Mesenchymal stem cell (in vitro differentiated cells and primary cell): ENCODE measurements at regions not wholly inside any gene's neighbourhood (a gene's known extent, or its start where the extent isn't known, plus 50 kb on each side); places are given as distances from the start of the nearest gene placed in this dataset.

Source experiments
- DNase-seq: peaks from one replicate; pipeline ENCODE4 v3.0.0-alpha.2; 2013
- H2AFZ ChIP-seq: one replicate; pipeline ENCODE4 v1.6.1; 2013; ENCODE audit warnings: low read depth, mild to moderate bottlenecking, control low read depth, inconsistent platforms, low read length, moderate library complexity
- H2AK5ac ChIP-seq: 2 replicates; pipeline ENCODE4 v1.6.1; 2013; ENCODE audit warnings: low read length, moderate library complexity, mild to moderate bottlenecking, inconsistent platforms; ENCODE audit not compliant: severe bottlenecking
- H2BK120ac ChIP-seq: one replicate; pipeline ENCODE4 v1.6.1; 2013; ENCODE audit warnings: low read depth, mild to moderate bottlenecking, inconsistent platforms, low read length, moderate library complexity
- H2BK12ac ChIP-seq, 2 experiments: one replicate each; pipeline ENCODE4 v1.6.1; 2013; ENCODE audit warnings: inconsistent platforms in 2 of 2, low read length in 2 of 2, mild to moderate bottlenecking in 2 of 2, moderate library complexity in 2 of 2, control low read depth in 1 of 2
- H2BK15ac ChIP-seq: one replicate; pipeline ENCODE4 v1.6.1; 2013; ENCODE audit warnings: mild to moderate bottlenecking, low read depth, inconsistent platforms; ENCODE audit not compliant: poor library complexity, severe bottlenecking
- H2BK5ac ChIP-seq: 2 replicates; pipeline ENCODE4 v1.6.1; 2013; ENCODE audit warnings: low read depth, mild to moderate bottlenecking, low read length, control low read depth, inconsistent platforms; ENCODE audit not compliant: poor library complexity, severe bottlenecking
- H3K14ac ChIP-seq, 2 experiments: one replicate each; pipeline ENCODE4 v1.6.1; 2013; ENCODE audit warnings: inconsistent platforms in 2 of 2, low read length in 2 of 2, control low read depth in 1 of 2, mild to moderate bottlenecking in 1 of 2, moderate library complexity in 1 of 2
- H3K18ac ChIP-seq, 2 experiments: one replicate each; pipeline ENCODE4 v1.6.1; 2013; ENCODE audit warnings: inconsistent platforms in 2 of 2, low read length in 2 of 2, control low read depth in 1 of 2, low read depth in 1 of 2, mild to moderate bottlenecking in 1 of 2
- H3K23ac ChIP-seq, 2 experiments: one replicate each; pipeline ENCODE4 v1.6.1; 2013; ENCODE audit warnings: inconsistent platforms in 2 of 2, low read length in 2 of 2, mild to moderate bottlenecking in 2 of 2, moderate library complexity in 2 of 2, control low read depth in 1 of 2
- H3K27ac ChIP-seq: 2 replicates; pipeline ENCODE4 v1.5.1; 2013; ENCODE audit warnings: mild to moderate bottlenecking, moderate library complexity, low read length, control low read depth, inconsistent platforms; ENCODE audit not compliant: poor library complexity, severe bottlenecking
- H3K27me3 ChIP-seq, 2 experiments: 2 replicates each; pipeline versions ENCODE4 v1.6.1 to v1.7.0; 2013; ENCODE audit warnings: low read length in 2 of 2, mild to moderate bottlenecking in 2 of 2, moderate library complexity in 2 of 2, control low read depth in 1 of 2, inconsistent platforms in 1 of 2; ENCODE audit not compliant: control insufficient read depth in 1 of 2, insufficient read depth in 1 of 2
- H3K36me3 ChIP-seq, 2 experiments: 2 replicates each; pipeline versions ENCODE4 v1.6.1 to v1.7.0; 2013; ENCODE audit warnings: low read length in 2 of 2, control low read depth in 1 of 2, inconsistent platforms in 1 of 2, low read depth in 1 of 2, mild to moderate bottlenecking in 1 of 2; ENCODE audit not compliant: insufficient read depth in 2 of 2, control insufficient read depth in 1 of 2
- H3K4ac ChIP-seq, 2 experiments: one replicate each; pipeline ENCODE4 v1.6.1; 2013; ENCODE audit warnings: inconsistent platforms in 2 of 2, low read length in 2 of 2, mild to moderate bottlenecking in 2 of 2, moderate library complexity in 2 of 2, control low read depth in 1 of 2, low read depth in 1 of 2
- H3K4me1 ChIP-seq: 2 replicates; pipeline ENCODE4 v1.6.1; 2013; ENCODE audit warnings: low read depth, low read length, control low read depth; ENCODE audit not compliant: control insufficient read depth, insufficient read depth
- H3K4me2 ChIP-seq: 2 replicates; pipeline ENCODE4 v1.6.1; 2013; ENCODE audit warnings: low read length, mild to moderate bottlenecking, inconsistent platforms; ENCODE audit not compliant: poor library complexity, severe bottlenecking
- H3K4me3 ChIP-seq, 2 experiments: 2 replicates each; pipeline versions ENCODE4 v1.5.1 to v1.7.0; 2013; ENCODE audit warnings: low read length in 2 of 2, mild to moderate bottlenecking in 2 of 2, control low read depth in 1 of 2, low read depth in 1 of 2; ENCODE audit not compliant: insufficient read depth in 1 of 2
- H3K79me1 ChIP-seq: replicated peaks from 2 replicates; pipeline ENCODE4 v1.6.1; 2013; ENCODE audit warnings: mild to moderate bottlenecking, control low read depth, low read length, inconsistent platforms; ENCODE audit not compliant: poor library complexity, severe bottlenecking
- H3K9ac ChIP-seq: 2 replicates; pipeline ENCODE4 v1.7.0; 2013; ENCODE audit warnings: mild to moderate bottlenecking, low read length, moderate library complexity
- H3K9me3 ChIP-seq: 2 replicates; pipeline ENCODE4 v1.7.0; 2013; ENCODE audit warnings: mild to moderate bottlenecking, low read length; ENCODE audit not compliant: control insufficient read depth
- H4K8ac ChIP-seq: one replicate; pipeline ENCODE4 v1.6.1; 2013; ENCODE audit warnings: inconsistent platforms, mild to moderate bottlenecking, low read length, moderate library complexity
- H4K91ac ChIP-seq: one replicate; pipeline ENCODE4 v1.6.1; 2013; ENCODE audit warnings: mild to moderate bottlenecking, low read length, inconsistent platforms
- WGBS: methylation state at CpG from one replicate; pipeline ENCODE4 v1.1.7; 2013; ENCODE audit warnings: mixed read lengths; 5-methylcytosine and 5-hydroxymethylcytosine counted together

DNA sequence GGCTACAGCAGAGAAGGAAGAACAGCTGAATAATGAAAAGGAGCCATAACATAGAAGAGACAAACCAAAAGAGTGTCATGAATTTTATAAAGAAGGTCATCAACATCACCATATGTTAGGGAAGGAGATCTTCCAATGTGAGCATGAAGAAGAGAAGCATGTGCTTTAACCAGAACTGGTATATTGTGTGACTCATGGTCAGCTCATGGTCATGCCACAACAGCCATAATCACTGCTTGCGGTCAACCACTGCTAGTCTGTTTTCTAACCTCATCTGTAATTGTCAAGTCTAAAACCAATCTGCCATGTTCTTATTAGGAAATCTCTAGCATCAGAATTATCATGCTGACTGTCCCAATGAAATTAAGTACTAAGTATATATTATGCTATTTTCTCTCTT lies 204.1 kb upstream of the VRK2 start:
- Histone ChIP-seq H2AFZ (no peak overlapping the region), H3K79me1 (no peaks in the 10 kb centered on the region), H3K4ac (no peak overlapping the region), H3K14ac (no peak overlapping the region), H4K8ac (no peak overlapping the region), H3K23ac (no peak overlapping the region), H3K18ac (no peak overlapping the region), H3K9ac (no peak overlapping the region), H2BK120ac (no peak overlapping the region), H4K91ac (no peak overlapping the region), H3K27me3 (no peaks in the 10 kb centered on the region), H3K4me3 (no peak overlapping the region), H3K4me2 (no peak overlapping the region), H2AK5ac (no peak overlapping the region), H3K9me3 (peaks cover 9% of the 10 kb centered on the region), H2BK12ac (no peak overlapping the region), H2BK15ac (no peak overlapping the region), H2BK5ac (no peak overlapping the region), H3K36me3 (no peaks in the 10 kb centered on the region), H3K4me1 (no peaks in the 10 kb centered on the region), H3K27ac (no peak overlapping the region)
- WGBS: 100% methylated on average over 1 of the region's 1 CpG
- DNase-seq: peak; percentile 8

- no peak overlapping the region for H2BK15ac ChIP-seq
- no peak overlapping the region for H3K4me2 ChIP-seq
- no peak overlapping the region for H3K23ac ChIP-seq
- H3K79me1 ChIP-seq: no peaks in the 10 kb centered on the region
- no peak overlapping the region for H3K27ac ChIP-seq
- 70% methylated on average over 3 of the region's 3 CpGs for WGBS
- no peak overlapping the region for H2BK120ac ChIP-seq
- no peaks in the 10 kb centered on the region for H3K27me3 ChIP-seq
- no peak overlapping the region for H3K9ac ChIP-seq
- H2AK5ac ChIP-seq: no peak overlapping the region
- H4K91ac ChIP-seq: no peak overlapping the region
- H2AFZ ChIP-seq: no peak overlapping the region
- H3K18ac ChIP-seq: no peak overlapping the region
- no peak overlapping the region for H4K8ac ChIP-seq
- DNase-seq: no peak
- H3K4me3 ChIP-seq: no peak overlapping the region
- no peak overlapping the region for H2BK12ac ChIP-seq
- no peak overlapping the region for H3K4ac ChIP-seq
- H3K4me1 ChIP-seq: no peaks in the 10 kb centered on the region
- no peak overlapping the region for H3K14ac ChIP-seq
- peaks cover 10% of the 10 kb centered on the region for H3K9me3 ChIP-seq
- no peaks in the 10 kb centered on the region for H3K36me3 ChIP-seq
- no peak overlapping the region for H2BK5ac ChIP-seq
Observed at GRCh38 chr2:57843158-57843557, 203.4 kb upstream of the VRK2 start.

- H2BK5ac ChIP-seq: no peak overlapping the region
- H3K27ac ChIP-seq: no peak overlapping the region
- H4K91ac ChIP-seq: no peak overlapping the region
- no peaks in the 10 kb centered on the region for H3K79me1 ChIP-seq
- H2BK15ac ChIP-seq: no peak overlapping the region
- no peak overlapping the region for H3K4ac ChIP-seq
- no peak overlapping the region for H3K23ac ChIP-seq
- H2AFZ ChIP-seq: no peak overlapping the region
- no peak overlapping the region for H3K18ac ChIP-seq
- H2BK12ac ChIP-seq: no peak overlapping the region
- no peak overlapping the region for H3K14ac ChIP-seq
- no peak overlapping the region for H2BK120ac ChIP-seq
- H3K4me1 ChIP-seq: no peaks in the 10 kb centered on the region
- H3K9ac ChIP-seq: no peak overlapping the region
- no peak overlapping the region for H3K4me3 ChIP-seq
- no peak for DNase-seq
- peaks cover 10% of the 10 kb centered on the region for H3K9me3 ChIP-seq
- H2AK5ac ChIP-seq: no peak overlapping the region
- no peaks in the 10 kb centered on the region for H3K36me3 ChIP-seq
- no peak overlapping the region for H3K4me2 ChIP-seq
- no peak overlapping the region for H4K8ac ChIP-seq
- 71% methylated on average over 4 of the region's 4 CpGs for WGBS
- no peaks in the 10 kb centered on the region for H3K27me3 ChIP-seq
Observed at GRCh38 chr2:57848723-57849122, 197.9 kb upstream of the VRK2 start.

DNA sequence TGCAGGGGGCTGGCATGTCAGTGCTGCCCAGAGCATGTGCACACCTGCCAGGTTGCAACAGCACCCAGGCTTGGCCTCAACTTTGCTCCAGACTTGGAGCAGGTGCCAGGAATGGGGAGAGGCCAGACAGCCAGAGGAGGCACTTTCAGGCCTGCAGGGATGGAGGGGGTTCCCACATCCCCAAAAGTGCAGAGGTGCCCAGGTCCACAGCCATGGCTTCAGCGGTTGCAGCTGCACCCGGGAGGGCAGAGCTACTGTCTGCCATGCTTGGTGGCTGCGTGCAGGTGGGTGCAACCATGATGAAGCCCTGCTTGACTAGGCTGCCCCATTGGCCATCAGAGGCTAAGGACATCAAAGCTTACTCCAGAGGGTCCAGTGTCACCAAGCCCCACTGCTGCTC lies 196.8 kb upstream of the VRK2 start:
- no peaks in the 10 kb centered on the region for H3K36me3 ChIP-seq
- H3K4me1 ChIP-seq: no peaks in the 10 kb centered on the region
- H3K9ac ChIP-seq: no peak overlapping the region
- no peaks in the 10 kb centered on the region for H3K27me3 ChIP-seq
- H2AFZ ChIP-seq: no peak overlapping the region
- no peak overlapping the region for H2AK5ac ChIP-seq
- H2BK12ac ChIP-seq: no peak overlapping the region
- peaks cover 10% of the 10 kb centered on the region for H3K9me3 ChIP-seq
- no peaks in the 10 kb centered on the region for H3K79me1 ChIP-seq
- no peak overlapping the region for H3K4me2 ChIP-seq
- H3K27ac ChIP-seq: no peak overlapping the region
- no peak overlapping the region for H4K8ac ChIP-seq
- DNase-seq: no peak
- H2BK15ac ChIP-seq: no peak overlapping the region
- no peak overlapping the region for H3K23ac ChIP-seq
- WGBS: 86% methylated on average over 3 of the region's 3 CpGs
- H3K18ac ChIP-seq: no peak overlapping the region
- H2BK120ac ChIP-seq: no peak overlapping the region
- no peak overlapping the region for H4K91ac ChIP-seq
- H2BK5ac ChIP-seq: no peak overlapping the region
- no peak overlapping the region for H3K4me3 ChIP-seq
- H3K4ac ChIP-seq: no peak overlapping the region
- H3K14ac ChIP-seq: no peak overlapping the region
